ENCODE measurements at regions not wholly inside any gene's neighbourhood (a gene's known extent, or its start where the extent isn't known, plus 50 kb on each side); places are given as distances from the start of the nearest gene placed in this dataset.

DNA sequence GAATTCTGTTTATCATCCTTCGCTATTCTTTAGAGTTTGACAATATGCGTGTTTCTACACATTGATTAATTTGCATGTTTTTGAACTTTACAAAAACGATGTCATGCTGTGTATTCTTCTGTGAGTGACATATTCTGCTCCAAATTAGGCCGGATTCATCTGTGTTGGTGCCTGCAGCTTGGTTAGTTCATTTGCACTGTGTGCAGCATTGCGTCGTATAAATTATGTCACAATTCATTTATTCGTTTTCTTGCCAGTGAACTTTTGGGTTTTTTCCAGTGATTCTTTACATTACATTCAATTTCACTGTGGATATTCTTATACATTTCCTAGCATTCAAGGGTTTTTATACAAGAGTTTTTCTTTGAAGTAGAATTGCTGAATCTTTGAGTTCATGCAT, 118.3 kb downstream of the KCNF1 start:
- TF ChIP-seq ZNF70 (CRISPR knock-in tag; IDR thresholded peaks at IDR 0.05) (no peak), SNAI2 (CRISPR knock-in tag; IDR thresholded peaks at IDR 0.05) (no peak)
- ATAC-seq, result no peak

DNA sequence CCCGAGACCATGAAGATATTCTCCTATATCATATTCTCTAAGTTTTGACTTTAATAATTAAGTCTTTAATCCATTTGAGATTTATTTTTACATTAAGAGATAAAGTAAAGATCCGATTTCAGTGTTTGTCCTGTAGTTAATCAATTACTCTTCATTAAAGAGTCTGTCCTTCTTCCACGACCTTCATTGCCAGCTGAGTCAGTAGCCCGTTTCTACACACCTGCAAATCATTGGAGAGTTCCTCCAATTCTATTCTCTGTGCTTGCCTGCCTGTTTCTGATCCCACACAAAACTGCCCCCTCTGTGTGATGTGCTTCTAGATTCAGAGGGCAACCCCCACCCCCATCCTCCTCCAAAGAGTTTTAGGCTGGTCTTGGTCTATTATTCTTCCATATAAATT, 119.2 kb downstream of the KCNF1 start:
- ATAC-seq, result no peak
- TF ChIP-seq, protein P1, sequence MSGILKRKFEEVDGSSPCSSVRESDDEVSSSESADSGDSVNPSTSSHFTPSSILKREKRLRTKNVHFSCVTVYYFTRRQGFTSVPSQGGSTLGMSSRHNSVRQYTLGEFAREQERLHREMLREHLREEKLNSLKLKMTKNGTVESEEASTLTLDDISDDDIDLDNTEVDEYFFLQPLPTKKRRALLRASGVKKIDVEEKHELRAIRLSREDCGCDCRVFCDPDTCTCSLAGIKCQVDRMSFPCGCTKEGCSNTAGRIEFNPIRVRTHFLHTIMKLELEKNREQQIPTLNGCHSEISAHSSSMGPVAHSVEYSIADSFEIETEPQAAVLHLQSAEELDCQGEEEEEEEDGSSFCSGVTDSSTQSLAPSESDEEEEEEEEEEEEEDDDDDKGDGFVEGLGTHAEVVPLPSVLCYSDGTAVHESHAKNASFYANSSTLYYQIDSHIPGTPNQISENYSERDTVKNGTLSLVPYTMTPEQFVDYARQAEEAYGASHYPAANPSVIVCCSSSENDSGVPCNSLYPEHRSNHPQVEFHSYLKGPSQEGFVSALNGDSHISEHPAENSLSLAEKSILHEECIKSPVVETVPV (CRISPR knock-in tag; IDR thresholded peaks at IDR 0.05), result no peak
- TF ChIP-seq ISL1 (CRISPR knock-in tag; IDR thresholded peaks at IDR 0.05), result no peak
- TF ChIP-seq ZNF565 (CRISPR knock-in tag; conservative IDR thresholded peaks at IDR 0.05; ENCODE audit: low read depth), result no peak
- TF ChIP-seq PPARA (CRISPR knock-in tag; IDR thresholded peaks at IDR 0.05; ENCODE audit: borderline replicate concordance), result no peak
- no peak for TF ChIP-seq BACH2 (CRISPR knock-in tag; IDR thresholded peaks at IDR 0.05; ENCODE audit: borderline replicate concordance)
- no peak for TF ChIP-seq RARB (CRISPR knock-in tag; IDR thresholded peaks at IDR 0.05)
- TF ChIP-seq ESRRG (CRISPR knock-in tag; IDR thresholded peaks at IDR 0.05), result no peak
- TF ChIP-seq ARNTL (CRISPR knock-in tag; IDR thresholded peaks at IDR 0.05; ENCODE audit: borderline replicate concordance, low read depth), result no peak
- no peak for TF ChIP-seq TOX (CRISPR knock-in tag; IDR thresholded peaks at IDR 0.05; ENCODE audit: borderline replicate concordance)

DNA sequence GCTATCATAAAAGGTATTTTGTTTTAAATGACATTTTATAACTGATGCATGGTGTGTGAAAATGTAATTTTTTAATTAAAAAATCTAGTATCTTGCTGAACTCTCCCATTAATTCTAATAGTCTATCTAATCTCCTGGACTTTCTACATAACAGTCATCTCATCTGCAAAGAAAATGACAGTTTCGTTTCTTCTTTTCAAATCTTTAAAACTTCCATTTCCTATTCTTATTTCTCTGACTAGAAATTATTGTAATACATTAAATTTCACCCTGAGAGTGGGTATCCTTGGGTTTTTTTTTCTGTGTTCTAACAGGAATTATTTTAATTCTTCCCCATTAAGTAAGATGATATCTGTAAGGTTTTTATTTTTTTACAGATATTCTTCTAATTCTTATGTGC, 120.1 kb downstream of the KCNF1 start:
- ATAC-seq, result no peak

DNA sequence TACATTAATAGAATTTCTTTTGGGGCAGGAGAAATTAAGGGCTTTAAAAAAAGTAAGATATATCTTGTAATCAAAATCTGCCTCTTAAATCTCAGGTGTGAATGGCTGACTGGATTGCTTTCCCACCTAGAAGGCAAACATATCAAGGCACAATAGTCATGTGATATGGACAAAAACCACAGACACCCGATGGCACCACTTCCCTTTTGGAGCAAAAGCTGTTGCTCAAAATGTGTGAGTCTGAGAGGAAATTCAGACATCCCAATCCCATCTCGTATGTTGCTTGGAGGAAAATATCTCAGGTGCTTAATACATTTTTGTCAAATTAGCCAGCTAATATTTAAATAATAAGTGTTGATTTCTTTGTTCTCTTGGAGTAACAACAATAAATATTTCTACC, 120.7 kb downstream of the KCNF1 start:
- TF ChIP-seq TOX (CRISPR knock-in tag; IDR thresholded peaks at IDR 0.05; ENCODE audit: borderline replicate concordance) (no peak), GLIS3 (CRISPR knock-in tag; IDR thresholded peaks at IDR 0.05) (no peak), ZC3H10 (CRISPR knock-in tag; IDR thresholded peaks at IDR 0.05) (no peak), CSDC2 (CRISPR knock-in tag; IDR thresholded peaks at IDR 0.05) (no peak)
- TF ChIP-seq, protein P2, sequence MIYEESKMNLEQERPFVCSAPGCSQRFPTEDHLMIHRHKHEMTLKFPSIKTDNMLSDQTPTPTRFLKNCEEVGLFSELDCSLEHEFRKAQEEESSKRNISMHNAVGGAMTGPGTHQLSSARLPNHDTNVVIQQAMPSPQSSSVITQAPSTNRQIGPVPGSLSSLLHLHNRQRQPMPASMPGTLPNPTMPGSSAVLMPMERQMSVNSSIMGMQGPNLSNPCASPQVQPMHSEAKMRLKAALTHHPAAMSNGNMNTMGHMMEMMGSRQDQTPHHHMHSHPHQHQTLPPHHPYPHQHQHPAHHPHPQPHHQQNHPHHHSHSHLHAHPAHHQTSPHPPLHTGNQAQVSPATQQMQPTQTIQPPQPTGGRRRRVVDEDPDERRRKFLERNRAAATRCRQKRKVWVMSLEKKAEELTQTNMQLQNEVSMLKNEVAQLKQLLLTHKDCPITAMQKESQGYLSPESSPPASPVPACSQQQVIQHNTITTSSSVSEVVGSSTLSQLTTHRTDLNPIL (CRISPR knock-in tag; IDR thresholded peaks at IDR 0.05; ENCODE audit: low read depth), result no peak
- no peak for ATAC-seq

More for the DNA sequence above, 120.1 kb downstream of the KCNF1 start:
- TF ChIP-seq ZNF70 (CRISPR knock-in tag; IDR thresholded peaks at IDR 0.05) (no peak), ESRRG (CRISPR knock-in tag; IDR thresholded peaks at IDR 0.05) (no peak), ISL1 (CRISPR knock-in tag; IDR thresholded peaks at IDR 0.05) (no peak)
- TF ChIP-seq, protein P1 (CRISPR knock-in tag; IDR thresholded peaks at IDR 0.05), result no peak

DNA sequence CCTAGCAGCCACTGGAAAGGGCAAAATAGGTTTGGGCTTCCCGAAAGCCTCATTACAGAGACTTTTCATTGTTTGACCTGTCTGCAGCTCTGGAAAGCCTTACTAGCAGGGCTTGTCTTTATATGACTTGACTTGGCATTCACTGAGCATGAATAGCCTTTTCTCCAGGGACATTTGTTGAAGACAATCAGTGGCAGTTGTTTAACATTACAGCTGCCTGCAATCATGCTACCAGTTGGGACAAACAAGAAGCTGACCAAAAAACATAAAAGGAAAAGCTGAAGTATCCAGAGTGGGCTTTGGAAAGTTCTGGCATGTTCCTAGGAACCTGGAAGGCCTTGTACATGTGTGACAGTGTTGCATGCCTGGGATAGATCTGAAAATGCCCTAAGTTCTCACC, 121.4 kb downstream of the KCNF1 start:
- ATAC-seq, result no peak
- TF ChIP-seq ZC3H10 (CRISPR knock-in tag; IDR thresholded peaks at IDR 0.05) (no peak), OSR1 (CRISPR knock-in tag; IDR thresholded peaks at IDR 0.05) (no peak), SNAI2 (CRISPR knock-in tag; IDR thresholded peaks at IDR 0.05) (no peak), ZNF8 (CRISPR knock-in tag; IDR thresholded peaks at IDR 0.05) (no peak), RARB (CRISPR knock-in tag; IDR thresholded peaks at IDR 0.05) (no peak), ZNF70 (CRISPR knock-in tag; IDR thresholded peaks at IDR 0.05) (no peak), PPARA (CRISPR knock-in tag; IDR thresholded peaks at IDR 0.05; ENCODE audit: borderline replicate concordance) (no peak), TOX (CRISPR knock-in tag; IDR thresholded peaks at IDR 0.05; ENCODE audit: borderline replicate concordance) (no peak), GLIS3 (CRISPR knock-in tag; IDR thresholded peaks at IDR 0.05) (no peak), ZFP30 (CRISPR knock-in tag; IDR thresholded peaks at IDR 0.05) (no peak), BACH2 (CRISPR knock-in tag; IDR thresholded peaks at IDR 0.05; ENCODE audit: borderline replicate concordance) (no peak), CSDC2 (CRISPR knock-in tag; IDR thresholded peaks at IDR 0.05) (no peak), ARNTL (CRISPR knock-in tag; IDR thresholded peaks at IDR 0.05; ENCODE audit: borderline replicate concordance, low read depth) (no peak)
- TF ChIP-seq, protein P3, sequence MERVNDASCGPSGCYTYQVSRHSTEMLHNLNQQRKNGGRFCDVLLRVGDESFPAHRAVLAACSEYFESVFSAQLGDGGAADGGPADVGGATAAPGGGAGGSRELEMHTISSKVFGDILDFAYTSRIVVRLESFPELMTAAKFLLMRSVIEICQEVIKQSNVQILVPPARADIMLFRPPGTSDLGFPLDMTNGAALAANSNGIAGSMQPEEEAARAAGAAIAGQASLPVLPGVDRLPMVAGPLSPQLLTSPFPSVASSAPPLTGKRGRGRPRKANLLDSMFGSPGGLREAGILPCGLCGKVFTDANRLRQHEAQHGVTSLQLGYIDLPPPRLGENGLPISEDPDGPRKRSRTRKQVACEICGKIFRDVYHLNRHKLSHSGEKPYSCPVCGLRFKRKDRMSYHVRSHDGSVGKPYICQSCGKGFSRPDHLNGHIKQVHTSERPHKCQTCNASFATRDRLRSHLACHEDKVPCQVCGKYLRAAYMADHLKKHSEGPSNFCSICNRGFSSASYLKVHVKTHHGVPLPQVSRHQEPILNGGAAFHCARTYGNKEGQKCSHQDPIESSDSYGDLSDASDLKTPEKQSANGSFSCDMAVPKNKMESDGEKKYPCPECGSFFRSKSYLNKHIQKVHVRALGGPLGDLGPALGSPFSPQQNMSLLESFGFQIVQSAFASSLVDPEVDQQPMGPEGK (CRISPR knock-in tag; IDR thresholded peaks at IDR 0.05; ENCODE audit: borderline replicate concordance), result no peak
- TF ChIP-seq, protein P2 (CRISPR knock-in tag; IDR thresholded peaks at IDR 0.05; ENCODE audit: low read depth), result no peak
- TF ChIP-seq, protein P4, sequence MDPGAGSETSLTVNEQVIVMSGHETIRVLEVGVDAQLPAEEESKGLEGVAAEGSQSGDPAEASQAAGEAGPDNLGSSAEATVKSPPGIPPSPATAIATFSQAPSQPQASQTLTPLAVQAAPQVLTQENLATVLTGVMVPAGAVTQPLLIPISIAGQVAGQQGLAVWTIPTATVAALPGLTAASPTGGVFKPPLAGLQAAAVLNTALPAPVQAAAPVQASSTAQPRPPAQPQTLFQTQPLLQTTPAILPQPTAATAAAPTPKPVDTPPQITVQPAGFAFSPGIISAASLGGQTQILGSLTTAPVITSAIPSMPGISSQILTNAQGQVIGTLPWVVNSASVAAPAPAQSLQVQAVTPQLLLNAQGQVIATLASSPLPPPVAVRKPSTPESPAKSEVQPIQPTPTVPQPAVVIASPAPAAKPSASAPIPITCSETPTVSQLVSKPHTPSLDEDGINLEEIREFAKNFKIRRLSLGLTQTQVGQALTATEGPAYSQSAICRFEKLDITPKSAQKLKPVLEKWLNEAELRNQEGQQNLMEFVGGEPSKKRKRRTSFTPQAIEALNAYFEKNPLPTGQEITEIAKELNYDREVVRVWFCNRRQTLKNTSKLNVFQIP (CRISPR knock-in tag; IDR thresholded peaks at IDR 0.05; ENCODE audit: borderline replicate concordance, low read depth), result no peak
- TF ChIP-seq, protein P5, sequence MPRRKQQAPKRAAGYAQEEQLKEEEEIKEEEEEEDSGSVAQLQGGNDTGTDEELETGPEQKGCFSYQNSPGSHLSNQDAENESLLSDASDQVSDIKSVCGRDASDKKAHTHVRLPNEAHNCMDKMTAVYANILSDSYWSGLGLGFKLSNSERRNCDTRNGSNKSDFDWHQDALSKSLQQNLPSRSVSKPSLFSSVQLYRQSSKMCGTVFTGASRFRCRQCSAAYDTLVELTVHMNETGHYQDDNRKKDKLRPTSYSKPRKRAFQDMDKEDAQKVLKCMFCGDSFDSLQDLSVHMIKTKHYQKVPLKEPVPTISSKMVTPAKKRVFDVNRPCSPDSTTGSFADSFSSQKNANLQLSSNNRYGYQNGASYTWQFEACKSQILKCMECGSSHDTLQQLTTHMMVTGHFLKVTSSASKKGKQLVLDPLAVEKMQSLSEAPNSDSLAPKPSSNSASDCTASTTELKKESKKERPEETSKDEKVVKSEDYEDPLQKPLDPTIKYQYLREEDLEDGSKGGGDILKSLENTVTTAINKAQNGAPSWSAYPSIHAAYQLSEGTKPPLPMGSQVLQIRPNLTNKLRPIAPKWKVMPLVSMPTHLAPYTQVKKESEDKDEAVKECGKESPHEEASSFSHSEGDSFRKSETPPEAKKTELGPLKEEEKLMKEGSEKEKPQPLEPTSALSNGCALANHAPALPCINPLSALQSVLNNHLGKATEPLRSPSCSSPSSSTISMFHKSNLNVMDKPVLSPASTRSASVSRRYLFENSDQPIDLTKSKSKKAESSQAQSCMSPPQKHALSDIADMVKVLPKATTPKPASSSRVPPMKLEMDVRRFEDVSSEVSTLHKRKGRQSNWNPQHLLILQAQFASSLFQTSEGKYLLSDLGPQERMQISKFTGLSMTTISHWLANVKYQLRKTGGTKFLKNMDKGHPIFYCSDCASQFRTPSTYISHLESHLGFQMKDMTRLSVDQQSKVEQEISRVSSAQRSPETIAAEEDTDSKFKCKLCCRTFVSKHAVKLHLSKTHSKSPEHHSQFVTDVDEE (CRISPR knock-in tag; IDR thresholded peaks at IDR 0.05), result no peak

Measured in SK-N-SH treated with all-trans-retinoic acid at 6 μM for 48 hours (cell line).